VCaP (cell line): ENCODE measurements at regions not wholly inside any gene's neighbourhood (a gene's known extent, or its start where the extent isn't known, plus 50 kb on each side); places are given as distances from the start of the nearest gene placed in this dataset.

Experiments used
- H3K27ac ChIP-seq: fragments of 450-650 bp; 2 replicates; pipeline ENCODE4 v1.5.1; 2017
- TF ChIP-seq, protein P1 (sequence below): fragments of 450-650 bp; conservative IDR thresholded peaks from 2 replicates; pipeline ENCODE4 v1.5.1; 2017; ENCODE audit warnings: mild to moderate bottlenecking, moderate library complexity

DNA sequence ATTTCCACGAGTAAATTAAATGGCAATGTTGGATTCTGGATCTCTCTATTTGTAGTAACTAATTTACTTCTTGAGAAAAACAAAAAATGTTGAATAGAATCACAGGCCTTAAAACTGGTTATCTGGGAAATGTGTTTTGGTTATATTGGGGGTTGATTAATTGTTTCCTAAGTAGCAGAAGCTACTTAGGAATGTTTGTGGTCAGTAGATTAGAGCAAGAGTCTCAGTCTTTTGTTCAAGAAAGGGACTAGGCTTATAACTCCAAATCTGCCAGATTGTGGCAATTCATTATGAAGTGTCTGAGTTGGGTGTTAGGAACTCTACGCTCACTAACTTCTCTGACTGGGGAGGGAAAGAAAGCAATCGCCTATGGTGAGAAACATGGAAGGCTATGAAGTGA lies 244.3 kb upstream of the PHYHIPL start:
- TF ChIP-seq, protein P1, sequence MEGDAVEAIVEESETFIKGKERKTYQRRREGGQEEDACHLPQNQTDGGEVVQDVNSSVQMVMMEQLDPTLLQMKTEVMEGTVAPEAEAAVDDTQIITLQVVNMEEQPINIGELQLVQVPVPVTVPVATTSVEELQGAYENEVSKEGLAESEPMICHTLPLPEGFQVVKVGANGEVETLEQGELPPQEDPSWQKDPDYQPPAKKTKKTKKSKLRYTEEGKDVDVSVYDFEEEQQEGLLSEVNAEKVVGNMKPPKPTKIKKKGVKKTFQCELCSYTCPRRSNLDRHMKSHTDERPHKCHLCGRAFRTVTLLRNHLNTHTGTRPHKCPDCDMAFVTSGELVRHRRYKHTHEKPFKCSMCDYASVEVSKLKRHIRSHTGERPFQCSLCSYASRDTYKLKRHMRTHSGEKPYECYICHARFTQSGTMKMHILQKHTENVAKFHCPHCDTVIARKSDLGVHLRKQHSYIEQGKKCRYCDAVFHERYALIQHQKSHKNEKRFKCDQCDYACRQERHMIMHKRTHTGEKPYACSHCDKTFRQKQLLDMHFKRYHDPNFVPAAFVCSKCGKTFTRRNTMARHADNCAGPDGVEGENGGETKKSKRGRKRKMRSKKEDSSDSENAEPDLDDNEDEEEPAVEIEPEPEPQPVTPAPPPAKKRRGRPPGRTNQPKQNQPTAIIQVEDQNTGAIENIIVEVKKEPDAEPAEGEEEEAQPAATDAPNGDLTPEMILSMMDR, result no peak

DNA sequence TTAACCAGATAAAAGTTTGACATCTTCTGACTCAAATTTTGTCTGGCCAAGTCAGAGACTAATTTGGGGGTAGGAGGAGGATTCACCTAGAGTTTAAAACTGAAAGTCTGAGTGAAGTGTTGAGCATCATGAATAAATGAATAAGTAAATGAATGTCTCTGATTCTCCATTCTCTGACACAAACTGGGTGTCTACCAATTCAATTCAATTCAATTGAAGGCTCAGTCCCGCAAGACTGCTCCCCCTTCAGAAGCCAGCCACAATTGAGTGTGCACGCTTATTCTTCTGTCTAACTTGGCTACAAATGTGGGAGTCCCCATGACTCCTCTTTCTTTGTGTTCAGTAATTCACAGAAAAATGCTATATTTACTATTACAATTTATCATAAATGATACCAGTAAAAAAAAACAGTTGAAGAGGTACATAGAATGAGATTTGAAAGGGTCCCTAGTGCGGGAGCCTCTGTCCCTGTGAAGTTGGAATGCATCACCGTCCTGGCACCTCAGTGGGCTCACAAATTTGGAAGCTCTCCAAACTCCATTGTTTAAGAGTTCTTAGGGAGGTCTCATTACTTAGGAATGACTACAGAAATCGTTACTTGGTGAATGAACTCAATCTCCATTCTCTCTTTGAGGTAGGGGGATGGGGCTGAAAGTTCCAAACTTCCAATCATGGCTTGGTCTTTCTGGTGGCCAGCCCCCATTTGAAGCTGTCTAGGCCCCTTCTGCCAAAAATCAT lies 243.7 kb upstream of the PHYHIPL start:
- TF ChIP-seq, protein P1, result no peak
- no peak overlapping the region for H3K27ac ChIP-seq

More for the DNA sequence above, 244.3 kb upstream of the PHYHIPL start:
- no peak overlapping the region for H3K27ac ChIP-seq

DNA sequence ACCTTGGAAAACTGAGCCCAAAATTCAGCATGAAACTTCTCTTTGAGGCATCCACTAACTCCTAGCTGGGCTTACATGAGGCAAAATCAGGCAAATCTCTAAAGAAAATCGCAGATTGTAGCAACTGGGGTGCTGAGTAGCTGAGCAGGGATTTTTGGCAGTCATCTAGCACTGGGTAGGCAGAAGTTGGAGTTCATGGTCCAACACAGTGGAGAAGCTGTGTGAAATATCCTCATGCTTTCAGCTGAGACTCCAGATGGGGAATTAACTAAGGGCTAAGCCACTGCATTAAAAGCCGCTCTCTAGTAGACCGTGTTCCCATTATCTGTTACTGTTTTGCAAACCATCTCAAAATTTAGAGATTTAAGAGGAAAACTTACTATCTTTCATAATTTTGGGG lies 240.1 kb upstream of the PHYHIPL start:
- no peak overlapping the region for H3K27ac ChIP-seq
- TF ChIP-seq, protein P1, result no peak

GRCh38 chr10:58937423-58937822 lies 239.0 kb upstream of the PHYHIPL start:
- TF ChIP-seq, protein P1, result no peak
- H3K27ac ChIP-seq, result no peak overlapping the region

DNA sequence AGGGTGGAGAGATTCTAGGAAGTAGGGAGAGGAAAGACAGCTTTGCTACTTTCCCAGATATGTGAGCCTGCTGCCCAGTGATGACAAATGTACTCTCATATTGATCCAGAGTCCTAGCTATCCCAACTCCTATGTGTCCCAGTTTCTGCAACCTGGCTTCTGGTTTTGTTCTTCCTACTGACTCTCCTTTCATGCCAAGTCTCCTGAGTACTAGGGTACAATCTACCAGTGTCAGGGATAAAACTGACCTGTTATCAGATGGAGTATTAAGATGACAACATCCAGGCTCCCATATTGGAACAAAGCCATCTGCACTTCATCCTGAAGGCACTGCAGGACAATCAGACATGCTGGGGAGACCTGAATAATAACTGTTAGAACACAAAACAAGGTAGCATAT lies 233.7 kb upstream of the PHYHIPL start:
- TF ChIP-seq, protein P1, result no peak
- no peak overlapping the region for H3K27ac ChIP-seq

DNA sequence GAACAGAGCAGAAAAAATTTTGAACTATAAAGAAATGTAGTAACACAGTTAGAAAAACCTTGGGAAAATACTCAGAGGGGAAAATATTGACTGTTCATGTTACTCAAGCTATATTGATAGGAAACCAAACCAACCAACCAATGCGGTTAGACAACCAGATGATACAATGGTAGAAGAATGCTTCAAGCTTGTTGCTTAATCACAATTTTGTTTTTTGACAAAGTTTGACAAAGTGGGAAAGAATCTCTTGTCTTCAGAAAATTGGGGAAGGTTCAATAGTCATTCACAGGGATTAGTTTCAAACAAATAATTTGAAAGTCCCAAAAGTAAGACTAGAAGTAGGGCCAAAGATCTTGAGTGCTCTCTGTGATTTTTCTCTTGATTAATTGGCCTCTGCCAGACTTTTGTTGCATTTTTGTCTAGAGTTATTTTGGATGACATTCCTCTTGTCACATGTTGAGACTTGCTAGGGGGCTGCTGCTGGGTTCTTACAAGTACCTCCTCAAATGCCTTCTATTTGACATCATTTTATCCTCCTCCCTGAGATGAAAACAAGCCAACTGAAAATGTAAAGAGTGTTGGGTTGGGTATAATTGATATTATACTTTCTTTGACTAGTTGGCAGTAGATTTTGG lies 233.1 kb upstream of the PHYHIPL start:
- TF ChIP-seq, protein P1, result no peak
- no peak overlapping the region for H3K27ac ChIP-seq

GRCh38 chr10:58943960-58944359 lies 232.5 kb upstream of the PHYHIPL start:
- no peak overlapping the region for H3K27ac ChIP-seq
- TF ChIP-seq, protein P1, result no peak
